HEK293 (cell line): ENCODE measurements at regions not wholly inside any gene's neighbourhood (a gene's known extent, or its start where the extent isn't known, plus 50 kb on each side); places are given as distances from the start of the nearest gene placed in this dataset.

ENCODE experiments used
- CTCF ChIA-PET: fragments of 350-600 bp; formaldehyde crosslinking; extraction: SDS; loops from one replicate; lab custom pipeline; 2021; ENCODE audit warnings: antibody characterized with exemption; lab: Yijun Ruan, JAX
- POLR2A ChIA-PET: fragments of 300-600 bp; formaldehyde crosslinking; extraction: SDS; loops from one replicate; lab custom pipeline; 2020; ENCODE audit warnings: antibody characterized with exemption, inconsistent platforms; lab: Yijun Ruan, JAX
- H3K27ac ChIP-seq: fragments of 200-500 bp; sonication (Bioruptor generic); 2 replicates; pipeline ENCODE4 v1.5.1; 2014; ENCODE audit warnings: low read depth, low read length, control low read depth, inconsistent platforms; ENCODE audit errors: extremely low read depth
- H3K36me3 ChIP-seq, 2 experiments: fragments of 200-500 bp in 1 of 2; sonication (Bioruptor generic) in 1 of 2; 1 replicate in 1 of 2; 2 replicates in 1 of 2; pipeline ENCODE4 v1.5.1; 2014 to 2017; ENCODE audit warnings: inconsistent platforms in 2 of 2, low read length in 2 of 2; ENCODE audit not compliant: control insufficient read depth in 2 of 2, insufficient read depth in 1 of 2
- H3K4me1 ChIP-seq: fragments of 200-500 bp; sonication (Bioruptor generic); 2 replicates; pipeline ENCODE4 v1.5.1; 2014; ENCODE audit warnings: mild to moderate bottlenecking, low read length, inconsistent platforms; ENCODE audit not compliant: control insufficient read depth, insufficient read depth
- H3K4me3 ChIP-seq: 2 replicates; pipeline ENCODE4 v1.5.1; 2011; ENCODE audit warnings: low read depth, mild to moderate bottlenecking, control low read depth, low read length, moderate library complexity
- H3K9me3 ChIP-seq: fragments of 200-500 bp; sonication (Bioruptor generic); 2 replicates; pipeline ENCODE4 v1.5.1; 2014; ENCODE audit warnings: low read depth, low read length, inconsistent platforms; ENCODE audit not compliant: control insufficient read depth, insufficient read depth
- MZF1 ChIP-seq: fragments of 450-650 bp; formaldehyde crosslinking; IDR thresholded peaks from 2 replicates; pipeline ENCODE4 v1.5.1; 2017; ENCODE audit warnings: missing biosample characterization, missing genetic modification characterization, borderline replicate concordance
- REPIN1 ChIP-seq: fragments of 450-650 bp; formaldehyde crosslinking; IDR thresholded peaks from 2 replicates; pipeline ENCODE4 v1.5.1; 2017; ENCODE audit warnings: missing biosample characterization, missing genetic modification characterization, low read depth
- SP3 ChIP-seq: fragments of 450-650 bp; formaldehyde crosslinking; IDR thresholded peaks from 2 replicates; pipeline ENCODE4 v1.5.1; 2016; ENCODE audit warnings: missing biosample characterization, missing genetic modification characterization
- ZBTB17 ChIP-seq: fragments of 450-650 bp; formaldehyde crosslinking; IDR thresholded peaks from 2 replicates; pipeline ENCODE4 v1.5.1; 2016; ENCODE audit warnings: missing biosample characterization, missing genetic modification characterization
- ZIC2 ChIP-seq: fragments of 450-650 bp; formaldehyde crosslinking; IDR thresholded peaks from 2 replicates; pipeline ENCODE4 v1.5.1; 2016; ENCODE audit warnings: missing biosample characterization, missing genetic modification characterization
- ZNF423 ChIP-seq: fragments of 450-650 bp; formaldehyde crosslinking; IDR thresholded peaks from 2 replicates; pipeline ENCODE4 v1.5.1; 2016; ENCODE audit warnings: missing biosample characterization, missing genetic modification characterization
- ZNF530 ChIP-seq: fragments of 450-650 bp; formaldehyde crosslinking; IDR thresholded peaks from 2 replicates; pipeline ENCODE4 v1.5.1; 2016; ENCODE audit warnings: low read depth, missing biosample characterization, missing genetic modification characterization
- ZNF561 ChIP-seq: fragments of 450-650 bp; IDR thresholded peaks from 2 replicates; pipeline ENCODE4 v1.5.1; 2018; ENCODE audit warnings: missing biosample characterization, missing genetic modification characterization, borderline replicate concordance
- ZNF610 ChIP-seq: fragments of 450-650 bp; formaldehyde crosslinking; IDR thresholded peaks from 2 replicates; pipeline ENCODE4 v1.5.1; 2016; ENCODE audit warnings: missing biosample characterization, missing genetic modification characterization, borderline replicate concordance
- ZSCAN16 ChIP-seq: fragments of 450-650 bp; formaldehyde crosslinking; IDR thresholded peaks from 2 replicates; pipeline ENCODE4 v1.5.1; 2016; ENCODE audit warnings: missing biosample characterization, missing genetic modification characterization
- TF ChIP-seq, protein P1 (sequence below): fragments of 450-650 bp; formaldehyde crosslinking; IDR thresholded peaks from 2 replicates; pipeline ENCODE4 v1.5.1; 2016; ENCODE audit warnings: missing biosample characterization, missing genetic modification characterization
- TF ChIP-seq, protein P2 (sequence below): fragments of 450-650 bp; formaldehyde crosslinking; IDR thresholded peaks from 2 replicates; pipeline ENCODE4 v1.5.1; 2016; ENCODE audit warnings: missing biosample characterization, missing genetic modification characterization
- TF ChIP-seq, protein P3 (sequence below): fragments of 450-650 bp; formaldehyde crosslinking; IDR thresholded peaks from 2 replicates; pipeline ENCODE4 v1.5.1; 2017; ENCODE audit warnings: missing biosample characterization, missing genetic modification characterization
- TF ChIP-seq, protein P4 (sequence below): fragments of 450-650 bp; formaldehyde crosslinking; IDR thresholded peaks from 2 replicates; pipeline ENCODE4 v1.5.0; 2017; ENCODE audit warnings: missing biosample characterization, missing genetic modification characterization, borderline replicate concordance
- TF ChIP-seq, protein P5 (sequence below): fragments of 450-650 bp; formaldehyde crosslinking; IDR thresholded peaks from 2 replicates; pipeline ENCODE4 v1.5.1; 2016; ENCODE audit warnings: missing biosample characterization, missing genetic modification characterization
- TF ChIP-seq, protein P6 (sequence below): fragments of 450-650 bp; formaldehyde crosslinking; IDR thresholded peaks from 2 replicates; pipeline ENCODE4 v1.5.1; 2017; ENCODE audit warnings: missing biosample characterization, missing genetic modification characterization

DNA sequence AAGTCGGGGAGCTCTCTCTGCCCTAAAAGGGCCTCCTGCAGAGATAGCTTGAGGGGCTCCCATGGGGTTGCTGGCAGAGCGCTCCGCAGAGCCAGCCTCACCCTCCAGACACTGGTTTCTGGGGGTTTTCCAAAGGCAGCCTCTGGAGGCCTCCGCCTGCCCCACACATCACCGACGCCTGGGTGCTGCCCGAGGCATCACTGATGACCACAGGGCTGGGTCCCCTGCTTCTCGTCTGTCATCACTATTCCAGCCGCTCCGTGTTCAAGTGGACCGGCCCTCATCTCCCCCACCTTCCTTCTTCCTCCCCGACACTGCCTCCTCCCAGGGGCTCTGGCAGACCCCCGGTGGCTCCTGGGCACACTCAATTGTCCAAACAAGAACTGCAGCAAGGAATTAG is 64.1 kb upstream of the IRX4 start:
- CTCF ChIA-PET, result no interaction called here
- no peaks in the 10 kb centered on the region; the same call in 1 of the 2 replicates for H3K9me3 ChIP-seq

DNA sequence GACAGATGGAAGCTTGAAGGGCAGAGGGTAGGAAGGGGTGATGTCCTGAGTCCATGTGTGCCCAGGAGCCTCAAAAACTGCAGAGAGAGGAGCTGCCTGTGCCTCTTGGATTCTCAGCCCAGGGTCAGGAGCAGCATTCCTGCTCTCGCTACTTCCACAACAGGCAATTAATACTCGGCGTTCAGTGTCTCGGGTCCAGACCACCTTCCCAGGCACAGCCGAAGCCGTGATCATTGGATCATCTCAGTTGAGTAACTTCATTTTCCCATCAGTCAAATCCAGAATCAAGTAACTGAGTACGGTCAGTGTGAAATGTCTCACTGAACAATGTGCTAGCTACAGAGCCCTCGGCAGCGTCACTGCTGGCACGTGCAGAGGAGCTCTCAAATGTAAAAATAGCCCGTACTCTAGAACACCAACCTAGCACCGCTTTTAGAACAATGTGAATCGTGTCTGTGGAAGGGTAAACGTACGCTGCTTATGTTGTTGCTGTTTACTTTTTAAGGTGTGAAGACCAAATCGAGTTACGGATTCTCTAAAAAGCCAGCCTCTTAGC is 63.5 kb upstream of the IRX4 start:
- Histone ChIP-seq H3K36me3 (no peaks in the 10 kb centered on the region), H3K27ac (no peak overlapping the region), H3K4me1 (no peaks in the 10 kb centered on the region), H3K4me3 (no peak overlapping the region), H3K9me3 (no peaks in the 10 kb centered on the region; the same call in 1 of the 2 replicates)
- no peak for TF ChIP-seq ZNF530 (tag by site-specific recombination)
- TF ChIP-seq, protein P1, sequence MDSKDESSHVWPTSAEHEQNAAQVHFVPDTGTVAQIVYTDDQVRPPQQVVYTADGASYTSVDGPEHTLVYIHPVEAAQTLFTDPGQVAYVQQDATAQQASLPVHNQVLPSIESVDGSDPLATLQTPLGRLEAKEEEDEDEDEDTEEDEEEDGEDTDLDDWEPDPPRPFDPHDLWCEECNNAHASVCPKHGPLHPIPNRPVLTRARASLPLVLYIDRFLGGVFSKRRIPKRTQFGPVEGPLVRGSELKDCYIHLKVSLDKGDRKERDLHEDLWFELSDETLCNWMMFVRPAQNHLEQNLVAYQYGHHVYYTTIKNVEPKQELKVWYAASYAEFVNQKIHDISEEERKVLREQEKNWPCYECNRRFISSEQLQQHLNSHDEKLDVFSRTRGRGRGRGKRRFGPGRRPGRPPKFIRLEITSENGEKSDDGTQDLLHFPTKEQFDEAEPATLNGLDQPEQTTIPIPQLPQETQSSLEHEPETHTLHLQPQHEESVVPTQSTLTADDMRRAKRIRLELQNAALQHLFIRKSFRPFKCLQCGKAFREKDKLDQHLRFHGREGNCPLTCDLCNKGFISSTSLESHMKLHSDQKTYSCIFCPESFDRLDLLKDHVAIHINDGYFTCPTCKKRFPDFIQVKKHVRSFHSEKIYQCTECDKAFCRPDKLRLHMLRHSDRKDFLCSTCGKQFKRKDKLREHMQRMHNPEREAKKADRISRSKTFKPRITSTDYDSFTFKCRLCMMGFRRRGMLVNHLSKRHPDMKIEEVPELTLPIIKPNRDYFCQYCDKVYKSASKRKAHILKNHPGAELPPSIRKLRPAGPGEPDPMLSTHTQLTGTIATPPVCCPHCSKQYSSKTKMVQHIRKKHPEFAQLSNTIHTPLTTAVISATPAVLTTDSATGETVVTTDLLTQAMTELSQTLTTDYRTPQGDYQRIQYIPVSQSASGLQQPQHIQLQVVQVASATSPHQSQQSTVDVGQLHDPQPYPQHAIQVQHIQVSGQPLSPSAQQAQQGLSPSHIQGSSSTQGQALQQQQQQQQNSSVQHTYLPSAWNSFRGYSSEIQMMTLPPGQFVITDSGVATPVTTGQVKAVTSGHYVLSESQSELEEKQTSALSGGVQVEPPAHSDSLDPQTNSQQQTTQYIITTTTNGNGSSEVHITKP, result no peak
- no peak for TF ChIP-seq ZNF423 (tag by site-specific recombination)
- TF ChIP-seq MZF1 (tag by site-specific recombination), result no peak
- no peak for TF ChIP-seq REPIN1 (tag by site-specific recombination)
- no peak for TF ChIP-seq SP3
- no peak for TF ChIP-seq ZSCAN16 (tag by site-specific recombination)
- TF ChIP-seq ZBTB17, result no peak
- TF ChIP-seq, protein P2, sequence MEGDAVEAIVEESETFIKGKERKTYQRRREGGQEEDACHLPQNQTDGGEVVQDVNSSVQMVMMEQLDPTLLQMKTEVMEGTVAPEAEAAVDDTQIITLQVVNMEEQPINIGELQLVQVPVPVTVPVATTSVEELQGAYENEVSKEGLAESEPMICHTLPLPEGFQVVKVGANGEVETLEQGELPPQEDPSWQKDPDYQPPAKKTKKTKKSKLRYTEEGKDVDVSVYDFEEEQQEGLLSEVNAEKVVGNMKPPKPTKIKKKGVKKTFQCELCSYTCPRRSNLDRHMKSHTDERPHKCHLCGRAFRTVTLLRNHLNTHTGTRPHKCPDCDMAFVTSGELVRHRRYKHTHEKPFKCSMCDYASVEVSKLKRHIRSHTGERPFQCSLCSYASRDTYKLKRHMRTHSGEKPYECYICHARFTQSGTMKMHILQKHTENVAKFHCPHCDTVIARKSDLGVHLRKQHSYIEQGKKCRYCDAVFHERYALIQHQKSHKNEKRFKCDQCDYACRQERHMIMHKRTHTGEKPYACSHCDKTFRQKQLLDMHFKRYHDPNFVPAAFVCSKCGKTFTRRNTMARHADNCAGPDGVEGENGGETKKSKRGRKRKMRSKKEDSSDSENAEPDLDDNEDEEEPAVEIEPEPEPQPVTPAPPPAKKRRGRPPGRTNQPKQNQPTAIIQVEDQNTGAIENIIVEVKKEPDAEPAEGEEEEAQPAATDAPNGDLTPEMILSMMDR (tag by site-specific recombination), result no peak
- TF ChIP-seq, protein P3, sequence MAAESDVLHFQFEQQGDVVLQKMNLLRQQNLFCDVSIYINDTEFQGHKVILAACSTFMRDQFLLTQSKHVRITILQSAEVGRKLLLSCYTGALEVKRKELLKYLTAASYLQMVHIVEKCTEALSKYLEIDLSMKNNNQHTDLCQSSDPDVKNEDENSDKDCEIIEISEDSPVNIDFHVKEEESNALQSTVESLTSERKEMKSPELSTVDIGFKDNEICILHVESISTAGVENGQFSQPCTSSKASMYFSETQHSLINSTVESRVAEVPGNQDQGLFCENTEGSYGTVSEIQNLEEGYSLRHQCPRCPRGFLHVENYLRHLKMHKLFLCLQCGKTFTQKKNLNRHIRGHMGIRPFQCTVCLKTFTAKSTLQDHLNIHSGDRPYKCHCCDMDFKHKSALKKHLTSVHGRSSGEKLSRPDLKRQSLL (tag by site-specific recombination), result no peak
- no peak for TF ChIP-seq ZNF561
- TF ChIP-seq ZIC2 (tag by site-specific recombination), result no peak
- TF ChIP-seq, protein P4, sequence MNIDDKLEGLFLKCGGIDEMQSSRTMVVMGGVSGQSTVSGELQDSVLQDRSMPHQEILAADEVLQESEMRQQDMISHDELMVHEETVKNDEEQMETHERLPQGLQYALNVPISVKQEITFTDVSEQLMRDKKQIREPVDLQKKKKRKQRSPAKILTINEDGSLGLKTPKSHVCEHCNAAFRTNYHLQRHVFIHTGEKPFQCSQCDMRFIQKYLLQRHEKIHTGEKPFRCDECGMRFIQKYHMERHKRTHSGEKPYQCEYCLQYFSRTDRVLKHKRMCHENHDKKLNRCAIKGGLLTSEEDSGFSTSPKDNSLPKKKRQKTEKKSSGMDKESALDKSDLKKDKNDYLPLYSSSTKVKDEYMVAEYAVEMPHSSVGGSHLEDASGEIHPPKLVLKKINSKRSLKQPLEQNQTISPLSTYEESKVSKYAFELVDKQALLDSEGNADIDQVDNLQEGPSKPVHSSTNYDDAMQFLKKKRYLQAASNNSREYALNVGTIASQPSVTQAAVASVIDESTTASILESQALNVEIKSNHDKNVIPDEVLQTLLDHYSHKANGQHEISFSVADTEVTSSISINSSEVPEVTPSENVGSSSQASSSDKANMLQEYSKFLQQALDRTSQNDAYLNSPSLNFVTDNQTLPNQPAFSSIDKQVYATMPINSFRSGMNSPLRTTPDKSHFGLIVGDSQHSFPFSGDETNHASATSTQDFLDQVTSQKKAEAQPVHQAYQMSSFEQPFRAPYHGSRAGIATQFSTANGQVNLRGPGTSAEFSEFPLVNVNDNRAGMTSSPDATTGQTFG (tag by site-specific recombination), result no peak
- no peak for TF ChIP-seq ZNF610
- POLR2A ChIA-PET, result no interaction called here
- CTCF ChIA-PET, result no interaction called here

More for the DNA sequence above, 64.1 kb upstream of the IRX4 start:
- TF ChIP-seq, protein P5, sequence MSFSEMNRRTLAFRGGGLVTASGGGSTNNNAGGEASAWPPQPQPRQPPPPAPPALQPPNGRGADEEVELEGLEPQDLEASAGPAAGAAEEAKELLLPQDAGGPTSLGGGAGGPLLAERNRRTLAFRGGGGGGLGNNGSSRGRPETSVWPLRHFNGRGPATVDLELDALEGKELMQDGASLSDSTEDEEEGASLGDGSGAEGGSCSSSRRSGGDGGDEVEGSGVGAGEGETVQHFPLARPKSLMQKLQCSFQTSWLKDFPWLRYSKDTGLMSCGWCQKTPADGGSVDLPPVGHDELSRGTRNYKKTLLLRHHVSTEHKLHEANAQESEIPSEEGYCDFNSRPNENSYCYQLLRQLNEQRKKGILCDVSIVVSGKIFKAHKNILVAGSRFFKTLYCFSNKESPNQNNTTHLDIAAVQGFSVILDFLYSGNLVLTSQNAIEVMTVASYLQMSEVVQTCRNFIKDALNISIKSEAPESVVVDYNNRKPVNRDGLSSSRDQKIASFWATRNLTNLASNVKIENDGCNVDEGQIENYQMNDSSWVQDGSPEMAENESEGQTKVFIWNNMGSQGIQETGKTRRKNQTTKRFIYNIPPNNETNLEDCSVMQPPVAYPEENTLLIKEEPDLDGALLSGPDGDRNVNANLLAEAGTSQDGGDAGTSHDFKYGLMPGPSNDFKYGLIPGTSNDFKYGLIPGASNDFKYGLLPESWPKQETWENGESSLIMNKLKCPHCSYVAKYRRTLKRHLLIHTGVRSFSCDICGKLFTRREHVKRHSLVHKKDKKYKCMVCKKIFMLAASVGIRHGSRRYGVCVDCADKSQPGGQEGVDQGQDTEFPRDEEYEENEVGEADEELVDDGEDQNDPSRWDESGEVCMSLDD, result no peak
- TF ChIP-seq, protein P6, sequence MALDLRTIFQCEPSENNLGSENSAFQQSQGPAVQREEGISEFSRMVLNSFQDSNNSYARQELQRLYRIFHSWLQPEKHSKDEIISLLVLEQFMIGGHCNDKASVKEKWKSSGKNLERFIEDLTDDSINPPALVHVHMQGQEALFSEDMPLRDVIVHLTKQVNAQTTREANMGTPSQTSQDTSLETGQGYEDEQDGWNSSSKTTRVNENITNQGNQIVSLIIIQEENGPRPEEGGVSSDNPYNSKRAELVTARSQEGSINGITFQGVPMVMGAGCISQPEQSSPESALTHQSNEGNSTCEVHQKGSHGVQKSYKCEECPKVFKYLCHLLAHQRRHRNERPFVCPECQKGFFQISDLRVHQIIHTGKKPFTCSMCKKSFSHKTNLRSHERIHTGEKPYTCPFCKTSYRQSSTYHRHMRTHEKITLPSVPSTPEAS (tag by site-specific recombination), result no peak
- TF ChIP-seq ZNF423 (tag by site-specific recombination), result no peak
- no peaks in the 10 kb centered on the region for H3K36me3 ChIP-seq
- no peak overlapping the region for H3K4me3 ChIP-seq
- H3K4me1 ChIP-seq, result no peaks in the 10 kb centered on the region
- POLR2A ChIA-PET, result no interaction called here
- H3K27ac ChIP-seq, result no peak overlapping the region
